GM12865 (cell line): ENCODE measurements at regions not wholly inside any gene's neighbourhood (a gene's known extent, or its start where the extent isn't known, plus 50 kb on each side); places are given as distances from the start of the nearest gene placed in this dataset.

ENCODE experiments used
- DNase-seq: peaks from one replicate; pipeline ENCODE4 v3.0.0; 2010; ENCODE audit warnings: low read depth
- H3K4me3 ChIP-seq: 2 replicates; pipeline ENCODE4 v1.5.1; 2011; ENCODE audit warnings: mild to moderate bottlenecking, low read depth, low read length, control low read depth
- CTCF ChIP-seq: IDR thresholded peaks from 2 replicates; pipeline ENCODE4 v1.5.1; 2011; ENCODE audit warnings: low read length, control low read depth, low read depth, inconsistent platforms; ENCODE audit not compliant: insufficient read depth; ENCODE audit errors: missing control alignments

DNA sequence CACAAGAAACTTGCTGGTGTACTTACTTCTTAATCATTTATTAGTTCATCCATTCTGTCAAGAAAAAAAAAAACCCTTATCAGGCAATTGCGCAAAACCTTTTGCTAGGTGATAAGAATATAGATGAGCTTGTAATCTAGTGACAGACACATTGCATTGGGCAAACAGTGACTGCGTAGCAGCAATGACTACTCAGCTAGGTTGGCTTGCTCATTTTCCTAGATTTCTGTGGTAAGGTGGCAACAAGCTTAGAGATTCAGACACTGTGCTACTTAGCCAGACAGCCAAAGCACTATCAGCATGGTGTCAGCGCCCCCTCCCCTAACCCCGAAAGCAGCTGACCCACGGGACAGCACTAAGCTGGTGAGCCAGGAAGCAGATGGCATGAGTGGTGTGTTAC lies 203.1 kb downstream of the BARHL2 start:
- H3K4me3 ChIP-seq: no peak overlapping the region
- no peak for DNase-seq
- TF ChIP-seq CTCF: no peak

DNA sequence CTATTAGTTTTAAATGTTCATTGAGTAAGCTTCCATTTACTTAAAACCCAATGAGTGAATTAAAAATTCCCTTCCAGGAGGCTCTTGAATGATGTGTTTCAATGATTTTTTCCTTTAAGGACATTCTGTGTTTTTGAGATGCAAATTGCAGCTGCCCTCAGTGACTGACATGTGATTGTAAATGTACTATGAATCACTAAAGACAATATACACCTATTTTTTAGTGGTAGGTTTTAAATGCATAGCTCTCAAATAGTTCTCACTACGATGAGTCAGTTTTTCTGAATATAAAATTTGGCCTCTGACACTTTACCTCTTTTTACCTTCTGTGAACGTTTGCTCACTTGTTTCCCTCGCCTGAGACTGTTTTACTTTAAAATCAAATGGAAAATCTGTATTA lies 204.7 kb downstream of the BARHL2 start:
- no peak for DNase-seq
- H3K4me3 ChIP-seq: no peak overlapping the region
- TF ChIP-seq CTCF: no peak

DNA sequence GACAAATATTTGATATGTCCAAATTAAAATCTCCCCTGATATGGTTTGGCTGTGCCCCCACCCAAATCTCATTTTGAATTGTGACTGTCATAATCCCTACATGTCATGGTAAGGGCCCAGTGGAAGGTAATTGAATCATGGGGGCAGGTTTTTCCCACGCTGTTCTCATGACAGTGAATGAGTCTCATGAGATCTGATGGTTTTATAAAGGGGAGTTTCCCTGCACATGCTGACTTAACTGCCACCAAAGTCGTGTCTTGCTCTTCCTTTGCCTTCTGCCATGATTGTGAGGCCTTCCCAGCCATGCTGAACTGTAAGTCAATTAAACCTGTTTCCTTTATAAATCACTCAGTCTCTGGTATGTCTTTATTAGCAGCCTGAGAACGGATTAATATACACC lies 207.0 kb downstream of the BARHL2 start:
- DNase-seq: peak; percentile 28
- no peak overlapping the region for H3K4me3 ChIP-seq
- no peak for TF ChIP-seq CTCF

DNA sequence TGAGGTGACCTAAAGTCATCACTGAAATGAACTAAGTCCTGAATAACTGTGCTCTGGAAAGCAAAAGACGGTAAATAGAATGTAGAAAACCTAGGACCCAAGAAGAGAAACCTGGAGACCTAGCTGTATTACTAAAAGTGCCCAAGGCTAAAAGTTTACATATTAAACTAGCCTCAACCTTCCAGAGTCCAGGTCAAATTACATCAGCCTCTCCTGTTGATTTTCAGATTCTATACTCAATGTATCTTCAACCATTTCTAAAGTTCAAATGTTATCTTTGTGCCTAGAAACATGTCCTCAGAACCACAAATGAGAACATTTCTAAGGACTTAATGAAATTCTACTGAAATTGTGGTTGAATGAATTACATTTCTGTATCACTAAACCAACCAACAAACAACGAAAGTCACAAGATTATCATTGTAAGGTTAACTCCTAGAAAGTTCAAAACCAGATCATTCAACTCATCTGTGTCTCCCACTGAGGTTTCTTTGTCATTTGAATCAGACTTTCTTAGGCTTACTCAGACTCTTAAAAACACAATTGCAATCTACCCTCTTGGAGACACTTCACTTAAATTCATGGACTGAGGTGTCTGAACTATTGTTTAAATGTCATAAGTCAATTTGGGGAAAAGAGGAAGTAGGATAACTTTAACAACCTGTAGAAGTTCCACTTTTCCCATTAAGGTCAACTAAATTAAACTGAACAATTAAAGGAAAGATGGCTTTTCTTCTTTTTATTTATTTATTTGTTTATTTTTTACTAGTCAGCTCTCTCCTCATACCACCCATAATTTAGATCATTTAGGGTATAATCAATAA lies 207.7 kb downstream of the BARHL2 start:
- no peak for TF ChIP-seq CTCF
- DNase-seq: peak; percentile 15
- no peak overlapping the region for H3K4me3 ChIP-seq

- DNase-seq: no peak
- H3K4me3 ChIP-seq: no peak overlapping the region
- TF ChIP-seq CTCF: no peak
Observed at GRCh38 chr1:90508376-90509167, 208.5 kb downstream of the BARHL2 start.

- TF ChIP-seq CTCF: no peak
- H3K4me3 ChIP-seq: no peak overlapping the region
- no peak for DNase-seq
Observed at GRCh38 chr1:90507173-90507572, 209.9 kb downstream of the BARHL2 start.
